ENCODE measurements at regions not wholly inside any gene's neighbourhood (a gene's known extent, or its start where the extent isn't known, plus 50 kb on each side); places are given as distances from the start of the nearest gene placed in this dataset.

DNA sequence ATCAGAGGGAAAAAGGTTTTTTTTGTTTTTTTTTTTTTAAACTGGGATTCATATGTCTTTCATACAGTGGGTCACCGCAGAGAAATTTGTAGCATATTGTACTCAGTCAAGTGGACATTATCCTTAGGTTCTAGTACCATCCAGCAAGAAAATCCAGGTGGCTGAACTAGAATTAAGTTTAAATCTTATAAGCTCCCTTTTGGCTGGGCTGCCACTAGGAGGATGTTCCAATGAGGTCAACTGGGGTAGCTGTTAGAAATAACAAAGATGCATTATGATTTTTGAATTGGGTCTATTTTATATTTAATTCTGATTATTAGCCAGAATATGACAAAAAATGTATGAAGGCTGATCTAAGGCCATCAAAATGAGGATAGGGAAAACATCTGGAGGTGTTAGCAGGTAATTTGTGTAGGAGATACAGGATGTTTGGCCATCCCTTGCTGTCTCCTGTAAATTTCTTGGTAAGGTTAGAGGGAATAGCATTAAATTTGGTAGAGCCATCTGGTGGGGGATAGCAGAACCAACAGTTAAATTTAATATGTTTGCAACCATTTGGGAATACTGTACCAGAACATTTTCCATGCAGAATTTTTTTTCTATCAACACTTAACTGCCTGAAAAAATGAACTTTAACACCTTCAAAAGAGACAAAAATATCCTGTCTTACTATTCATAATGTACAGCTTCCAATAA, 568.5 kb upstream of the B3GALT2 start:
- no peak for ATAC-seq
- TF ChIP-seq, protein P1, sequence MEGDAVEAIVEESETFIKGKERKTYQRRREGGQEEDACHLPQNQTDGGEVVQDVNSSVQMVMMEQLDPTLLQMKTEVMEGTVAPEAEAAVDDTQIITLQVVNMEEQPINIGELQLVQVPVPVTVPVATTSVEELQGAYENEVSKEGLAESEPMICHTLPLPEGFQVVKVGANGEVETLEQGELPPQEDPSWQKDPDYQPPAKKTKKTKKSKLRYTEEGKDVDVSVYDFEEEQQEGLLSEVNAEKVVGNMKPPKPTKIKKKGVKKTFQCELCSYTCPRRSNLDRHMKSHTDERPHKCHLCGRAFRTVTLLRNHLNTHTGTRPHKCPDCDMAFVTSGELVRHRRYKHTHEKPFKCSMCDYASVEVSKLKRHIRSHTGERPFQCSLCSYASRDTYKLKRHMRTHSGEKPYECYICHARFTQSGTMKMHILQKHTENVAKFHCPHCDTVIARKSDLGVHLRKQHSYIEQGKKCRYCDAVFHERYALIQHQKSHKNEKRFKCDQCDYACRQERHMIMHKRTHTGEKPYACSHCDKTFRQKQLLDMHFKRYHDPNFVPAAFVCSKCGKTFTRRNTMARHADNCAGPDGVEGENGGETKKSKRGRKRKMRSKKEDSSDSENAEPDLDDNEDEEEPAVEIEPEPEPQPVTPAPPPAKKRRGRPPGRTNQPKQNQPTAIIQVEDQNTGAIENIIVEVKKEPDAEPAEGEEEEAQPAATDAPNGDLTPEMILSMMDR (IDR thresholded peaks at IDR 0.05) = peak; percentile 20
- DNase-seq = no peak

DNA sequence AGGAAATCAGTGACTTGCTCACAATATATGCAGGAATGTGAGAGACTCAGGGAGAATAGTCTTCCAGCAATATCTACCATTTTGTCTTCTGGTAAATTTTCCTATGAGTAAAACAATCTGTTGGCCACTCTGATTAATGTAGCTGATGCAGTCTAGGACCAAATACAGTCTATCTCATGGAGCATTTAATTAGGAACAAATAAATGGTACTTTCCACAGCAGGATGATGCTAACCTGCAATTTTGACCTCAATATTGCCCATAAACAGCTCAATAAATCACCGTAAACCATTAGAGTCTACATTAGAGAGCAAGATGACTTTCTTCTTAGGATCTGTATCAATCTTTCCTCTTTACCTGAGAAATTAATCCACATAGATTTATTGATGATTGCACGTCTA, 567.7 kb upstream of the B3GALT2 start:
- intact Hi-C loops (cut with DNase I) = no loop called here
- no peak for DNase-seq
- TF ChIP-seq, protein P1 (IDR thresholded peaks at IDR 0.05) = no peak
- Histone ChIP-seq H3K9me3 (no peaks in the 10 kb centered on the region), H3K36me3 (no peaks in the 10 kb centered on the region), H3K4me3 (no peak overlapping the region), H3K4me1 (no peaks in the 10 kb centered on the region), H3K27me3 (ENCODE audit: low read depth) (no peaks in the 10 kb centered on the region), H3K27ac (no peak overlapping the region)
- no peak for ATAC-seq

More for the DNA sequence above, 568.5 kb upstream of the B3GALT2 start:
- no peaks in the 10 kb centered on the region for H3K4me1 ChIP-seq
- intact Hi-C loops (cut with DNase I) = no loop called here
- H3K9me3 ChIP-seq = no peaks in the 10 kb centered on the region
- H3K27ac ChIP-seq = no peak overlapping the region
- no peaks in the 10 kb centered on the region for H3K36me3 ChIP-seq
- no peaks in the 10 kb centered on the region for H3K27me3 ChIP-seq (ENCODE audit: low read depth)
- H3K4me3 ChIP-seq = no peak overlapping the region

DNA sequence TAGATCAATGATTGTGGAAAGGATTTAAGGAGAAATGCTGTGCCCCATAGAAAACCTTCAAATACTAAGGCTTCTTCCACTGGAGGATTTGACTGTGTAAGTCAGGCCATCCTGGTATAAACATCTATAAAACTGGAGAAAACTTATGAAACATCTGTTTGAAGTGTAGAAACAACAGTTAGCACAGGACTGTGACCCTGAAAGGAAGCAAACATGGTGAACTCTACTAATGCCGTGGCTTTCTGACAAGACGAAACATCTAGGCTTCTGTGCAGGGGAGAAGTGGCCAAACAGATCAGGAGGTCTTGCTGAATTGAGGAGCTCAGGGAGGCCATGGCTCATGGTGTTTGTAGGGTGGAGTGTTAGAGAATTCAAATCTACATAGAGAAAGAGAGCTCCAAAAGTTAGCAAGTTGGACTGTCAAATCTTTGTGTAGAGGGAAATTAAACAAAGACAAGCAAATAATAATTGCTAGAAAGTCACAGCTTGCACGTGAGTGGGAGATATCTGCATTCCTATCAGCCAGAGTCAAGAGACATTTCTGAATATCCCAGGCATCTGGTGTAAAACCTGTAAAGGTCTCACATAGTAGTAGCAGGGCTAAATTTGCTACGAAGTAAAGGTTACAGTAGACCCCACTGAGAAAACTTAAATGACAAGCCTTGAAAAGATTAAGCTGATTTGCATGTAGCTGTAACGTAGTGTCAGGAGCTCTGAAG, 566.8 kb upstream of the B3GALT2 start:
- Histone ChIP-seq H3K9me3 (no peaks in the 10 kb centered on the region), H3K27me3 (ENCODE audit: low read depth) (no peaks in the 10 kb centered on the region), H3K4me1 (no peaks in the 10 kb centered on the region), H3K36me3 (no peaks in the 10 kb centered on the region), H3K4me3 (no peak overlapping the region), H3K27ac (no peak overlapping the region)
- ATAC-seq = no peak
- DNase-seq = no peak
- intact Hi-C loops (cut with DNase I) = no loop called here
- TF ChIP-seq, protein P1 (IDR thresholded peaks at IDR 0.05) = no peak

DNA sequence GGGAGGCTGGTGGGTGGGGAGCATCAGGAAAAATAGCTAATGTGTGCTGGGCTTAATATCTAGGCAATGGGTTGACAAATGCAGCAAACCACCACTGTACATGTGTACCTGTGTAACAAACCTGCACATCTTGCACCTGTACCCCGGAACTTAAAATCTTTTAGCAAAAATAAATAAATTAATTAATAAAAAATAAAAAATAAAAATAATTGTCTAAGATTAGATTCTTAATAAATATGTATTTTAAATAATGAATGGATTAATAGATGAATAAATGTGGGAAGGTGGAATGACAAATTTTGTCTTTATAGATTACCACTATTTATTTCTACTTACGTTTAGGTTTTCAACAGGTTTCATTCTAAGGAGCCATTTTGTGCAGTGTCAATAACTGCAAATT, 563.5 kb upstream of the B3GALT2 start:
- intact Hi-C loops (cut with DNase I) = no loop called here
- Histone ChIP-seq H3K36me3 (no peaks in the 10 kb centered on the region), H3K9me3 (no peaks in the 10 kb centered on the region), H3K4me3 (no peak overlapping the region), H3K4me1 (no peaks in the 10 kb centered on the region), H3K27ac (no peak overlapping the region), H3K27me3 (ENCODE audit: low read depth) (no peaks in the 10 kb centered on the region)
- ATAC-seq (no peak), DNase-seq (no peak)
- TF ChIP-seq, protein P1 (IDR thresholded peaks at IDR 0.05) = no peak

DNA sequence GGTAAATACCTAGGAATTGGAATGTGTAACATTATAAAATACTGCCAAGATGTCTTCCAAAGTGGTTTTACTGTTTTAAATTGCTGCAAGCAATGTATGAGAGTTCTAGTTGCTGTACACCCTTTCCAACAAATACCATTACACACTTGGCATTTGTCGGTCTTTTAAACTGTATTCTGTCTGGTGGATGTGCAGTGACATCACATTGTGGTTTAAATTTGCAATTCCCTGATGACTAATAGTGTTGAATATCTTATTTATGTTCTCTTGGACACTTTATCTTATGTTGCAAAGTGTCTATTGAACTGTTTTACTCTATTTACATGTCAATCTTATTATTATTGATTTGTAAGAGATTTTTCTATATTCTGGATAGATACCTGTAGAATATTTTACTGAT, 561.2 kb upstream of the B3GALT2 start:
- DNase-seq (no peak), ATAC-seq (no peak)
- TF ChIP-seq, protein P1 (IDR thresholded peaks at IDR 0.05) = no peak
- no peaks in the 10 kb centered on the region for H3K27me3 ChIP-seq (ENCODE audit: low read depth)
- H3K36me3 ChIP-seq = no peaks in the 10 kb centered on the region
- intact Hi-C loops (cut with DNase I) = no loop called here
- H3K9me3 ChIP-seq = no peaks in the 10 kb centered on the region
- no peak overlapping the region for H3K27ac ChIP-seq
- no peaks in the 10 kb centered on the region for H3K4me1 ChIP-seq
- no peak overlapping the region for H3K4me3 ChIP-seq
